ENCODE measurements at regions not wholly inside any gene's neighbourhood (a gene's known extent, or its start where the extent isn't known, plus 50 kb on each side); places are given as distances from the start of the nearest gene placed in this dataset.

GRCh38 chr3:194757647-194758061, 72.0 kb downstream of the FAM43A start:
- Mint-ChIP-seq H3K4me1 (no peaks in the 10 kb centered on the region), H3K4me3 (no peak overlapping the region), H3K36me3 (ENCODE audit: low read depth) (no peaks in the 10 kb centered on the region), H3K27ac (no peak overlapping the region), H3K27me3 (peaks cover 40% of the 10 kb centered on the region)
- DNase-seq (no peak), ATAC-seq (no peak)
- H3K9me3 ChIP-seq (ENCODE audit: control insufficient read depth, low read length, poor library complexity, severe bottlenecking), result no peaks in the 10 kb centered on the region

DNA sequence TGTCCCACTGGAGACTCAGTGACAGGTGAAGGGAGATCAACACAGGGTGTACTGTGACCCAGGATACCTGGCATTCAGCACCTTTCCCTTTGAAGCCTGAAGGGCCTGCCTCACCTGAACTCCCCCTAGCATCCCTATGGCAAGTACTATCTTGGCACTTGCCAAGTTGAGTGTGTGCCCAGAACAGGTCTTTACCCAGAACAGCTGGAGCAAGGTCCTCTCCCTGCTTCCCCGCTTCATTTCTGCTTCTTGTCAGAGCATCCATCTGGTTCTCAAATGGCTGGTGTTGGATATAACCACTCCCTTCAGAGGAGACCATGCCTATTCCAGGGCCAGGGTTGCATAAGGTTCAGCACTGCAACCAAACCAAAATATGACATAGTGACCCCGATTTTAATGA, 73.0 kb downstream of the FAM43A start:
- no peak for DNase-seq
- no peak overlapping the region for H3K27ac Mint-ChIP-seq
- peaks cover 45% of the 10 kb centered on the region for H3K27me3 Mint-ChIP-seq
- H3K4me1 Mint-ChIP-seq, result no peaks in the 10 kb centered on the region
- H3K4me3 Mint-ChIP-seq, result no peak overlapping the region
- H3K9me3 ChIP-seq (ENCODE audit: control insufficient read depth, low read length, poor library complexity, severe bottlenecking), result no peaks in the 10 kb centered on the region
- H3K36me3 Mint-ChIP-seq (ENCODE audit: low read depth), result no peaks in the 10 kb centered on the region
- no peak for ATAC-seq

GRCh38 chr3:194760494-194761137, 74.9 kb downstream of the FAM43A start:
- H3K4me3 Mint-ChIP-seq, result no peak overlapping the region
- peaks cover 51% of the 10 kb centered on the region for H3K27me3 Mint-ChIP-seq
- H3K27ac Mint-ChIP-seq, result no peak overlapping the region
- no peak for ATAC-seq
- no peaks in the 10 kb centered on the region for H3K9me3 ChIP-seq (ENCODE audit: control insufficient read depth, low read length, poor library complexity, severe bottlenecking)
- no peak for DNase-seq
- no peaks in the 10 kb centered on the region for H3K4me1 Mint-ChIP-seq
- H3K36me3 Mint-ChIP-seq (ENCODE audit: low read depth), result no peaks in the 10 kb centered on the region

- Mint-ChIP-seq H3K4me3 (no peak overlapping the region), H3K27me3 (peaks cover 51% of the 10 kb centered on the region), H3K4me1 (no peaks in the 10 kb centered on the region), H3K27ac (no peak overlapping the region), H3K36me3 (ENCODE audit: low read depth) (no peaks in the 10 kb centered on the region)
- DNase-seq (no peak), ATAC-seq (no peak)
- H3K9me3 ChIP-seq (ENCODE audit: control insufficient read depth, low read length, poor library complexity, severe bottlenecking), result no peaks in the 10 kb centered on the region
These were observed 75.7 kb downstream of the FAM43A start for GRCh38 chr3:194761384-194761783.

DNA sequence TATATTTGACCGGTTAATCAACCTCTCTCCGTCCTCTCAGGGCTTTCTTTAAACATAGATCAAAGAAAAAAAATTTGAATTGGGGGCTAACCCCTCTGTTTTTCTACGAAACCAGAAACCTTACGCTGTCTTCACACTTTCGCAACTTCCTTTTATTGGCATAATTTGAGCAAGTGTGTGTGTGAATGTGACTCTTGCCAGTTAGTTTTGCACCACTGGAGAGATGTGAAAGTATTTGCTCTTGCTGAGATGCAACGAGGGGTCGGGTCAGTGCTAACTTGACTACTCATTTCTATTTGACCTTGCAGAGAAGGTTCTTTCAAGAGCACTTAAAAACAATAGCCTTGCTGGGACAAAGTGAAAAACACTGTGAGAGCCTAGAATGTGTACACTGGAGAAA, 81.2 kb downstream of the FAM43A start:
- H3K27me3 Mint-ChIP-seq, result peaks cover 30% of the 10 kb centered on the region
- ATAC-seq, result no peak
- H3K4me3 Mint-ChIP-seq, result no peak overlapping the region
- no peak for DNase-seq
- no peaks in the 10 kb centered on the region for H3K9me3 ChIP-seq (ENCODE audit: control insufficient read depth, low read length, poor library complexity, severe bottlenecking)
- no peak overlapping the region for H3K27ac Mint-ChIP-seq
- H3K4me1 Mint-ChIP-seq, result peaks cover 13% of the 10 kb centered on the region
- no peaks in the 10 kb centered on the region for H3K36me3 Mint-ChIP-seq (ENCODE audit: low read depth)

GRCh38 chr3:194767446-194768207, 81.9 kb downstream of the FAM43A start:
- peak overlapping the region; percentile 95 for H3K27ac Mint-ChIP-seq

GRCh38 chr3:194768586-194768985, 82.9 kb downstream of the FAM43A start:
- no peak for ATAC-seq

More at GRCh38 chr3:194767446-194768207, 81.9 kb downstream of the FAM43A start:
- DNase-seq (no peak), ATAC-seq (no peak)
- H3K9me3 ChIP-seq (ENCODE audit: control insufficient read depth, low read length, poor library complexity, severe bottlenecking), result no peaks in the 10 kb centered on the region
- no peak overlapping the region for H3K4me3 Mint-ChIP-seq
- no peaks in the 10 kb centered on the region for H3K36me3 Mint-ChIP-seq (ENCODE audit: low read depth)
- peaks cover 32% of the 10 kb centered on the region for H3K27me3 Mint-ChIP-seq
- peaks cover 13% of the 10 kb centered on the region for H3K4me1 Mint-ChIP-seq

DNA sequence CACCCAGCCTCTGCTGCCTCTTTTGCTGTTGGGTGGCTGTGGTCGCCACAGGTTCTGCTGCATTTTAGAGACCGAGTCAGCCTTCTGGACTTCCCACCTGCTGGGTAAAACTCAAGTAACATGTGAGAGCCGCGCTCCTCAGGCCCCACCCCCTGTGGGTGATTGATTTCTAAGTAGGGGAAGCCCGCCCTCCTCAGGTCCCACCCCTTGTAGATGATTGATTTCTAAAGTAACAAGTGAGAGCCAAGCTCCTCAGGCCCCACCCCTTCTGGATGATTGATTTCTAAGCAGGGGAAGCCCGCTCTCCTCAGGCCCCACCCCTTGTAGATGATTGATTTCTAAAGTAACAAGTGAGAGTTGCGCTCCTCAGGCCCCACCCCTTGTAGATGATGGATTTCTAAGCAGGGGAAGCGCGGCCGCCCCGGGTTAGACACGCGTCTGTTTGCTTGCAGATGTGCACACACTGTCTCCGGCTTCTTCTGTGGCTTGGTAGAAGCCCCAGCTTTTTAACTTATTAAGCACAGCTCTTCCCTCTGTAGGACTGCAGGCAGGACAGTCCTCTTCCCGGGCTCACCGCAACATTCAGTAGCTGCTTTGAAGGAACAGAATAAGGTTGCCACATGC, 83.4 kb downstream of the FAM43A start:
- peaks cover 38% of the 10 kb centered on the region for H3K27me3 Mint-ChIP-seq
- peak overlapping the region; percentile 93 for H3K4me3 Mint-ChIP-seq
- no peaks in the 10 kb centered on the region for H3K36me3 Mint-ChIP-seq (ENCODE audit: low read depth)
- peak overlapping the region; percentile 95 for H3K27ac Mint-ChIP-seq
- no peaks in the 10 kb centered on the region for H3K9me3 ChIP-seq (ENCODE audit: control insufficient read depth, low read length, poor library complexity, severe bottlenecking)
- DNase-seq (peak; percentile 74 to 86 (median 78)), ATAC-seq (peak; percentile 97)
- H3K4me1 Mint-ChIP-seq, result peaks cover 17% of the 10 kb centered on the region

More at GRCh38 chr3:194768586-194768985, 82.9 kb downstream of the FAM43A start:
- no peaks in the 10 kb centered on the region for H3K9me3 ChIP-seq (ENCODE audit: control insufficient read depth, low read length, poor library complexity, severe bottlenecking)
- H3K27me3 Mint-ChIP-seq, result peaks cover 34% of the 10 kb centered on the region
- peak overlapping the region; percentile 93 for H3K4me3 Mint-ChIP-seq
- no peaks in the 10 kb centered on the region for H3K36me3 Mint-ChIP-seq (ENCODE audit: low read depth)
- peak overlapping the region; percentile 95 for H3K27ac Mint-ChIP-seq
- no peak for DNase-seq
- peaks cover 16% of the 10 kb centered on the region for H3K4me1 Mint-ChIP-seq

GRCh38 chr3:194772241-194773000, 86.7 kb downstream of the FAM43A start:
- no peak for ATAC-seq
- Mint-ChIP-seq H3K36me3 (ENCODE audit: low read depth) (no peaks in the 10 kb centered on the region), H3K4me3 (no peak overlapping the region)

DNA sequence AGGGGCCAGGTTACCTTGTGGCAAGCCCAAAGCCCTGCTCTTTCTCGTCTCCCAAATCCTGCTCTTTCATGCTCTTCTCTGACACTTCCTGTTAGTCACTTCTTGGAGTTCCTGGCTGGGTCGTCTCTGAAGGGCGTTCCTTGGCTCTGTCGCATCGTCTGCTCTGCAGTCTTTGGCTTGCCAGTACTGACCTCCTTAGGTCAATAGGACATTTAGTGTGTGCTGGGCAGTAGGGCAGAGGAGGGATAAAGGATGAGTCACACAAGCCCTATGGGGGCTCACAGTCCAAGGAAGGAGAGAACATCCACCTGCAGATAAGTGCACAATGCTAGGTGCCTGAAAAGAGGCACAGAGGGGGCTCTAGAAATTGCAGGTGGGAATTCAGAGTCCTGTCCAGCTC, 87.5 kb downstream of the FAM43A start:
- Mint-ChIP-seq H3K27me3 (peaks cover 52% of the 10 kb centered on the region), H3K27ac (peak overlapping the region; percentile 67), H3K36me3 (ENCODE audit: low read depth) (no peaks in the 10 kb centered on the region), H3K4me3 (no peak overlapping the region), H3K4me1 (peaks cover 16% of the 10 kb centered on the region)
- DNase-seq (no peak), ATAC-seq (no peak)
- H3K9me3 ChIP-seq (ENCODE audit: control insufficient read depth, low read length, poor library complexity, severe bottlenecking), result no peaks in the 10 kb centered on the region

More at GRCh38 chr3:194772241-194773000, 86.7 kb downstream of the FAM43A start:
- peaks cover 17% of the 10 kb centered on the region for H3K4me1 Mint-ChIP-seq
- H3K9me3 ChIP-seq (ENCODE audit: control insufficient read depth, low read length, poor library complexity, severe bottlenecking), result no peaks in the 10 kb centered on the region
- H3K27me3 Mint-ChIP-seq, result peaks cover 45% of the 10 kb centered on the region
- no peak overlapping the region for H3K27ac Mint-ChIP-seq
- DNase-seq, result no peak

GRCh38 chr3:194773771-194774455, 88.2 kb downstream of the FAM43A start:
- H3K4me1 Mint-ChIP-seq, result peaks cover 11% of the 10 kb centered on the region
- peak overlapping the region; percentile 67 for H3K27ac Mint-ChIP-seq
- H3K9me3 ChIP-seq (ENCODE audit: control insufficient read depth, low read length, poor library complexity, severe bottlenecking), result no peaks in the 10 kb centered on the region
- H3K36me3 Mint-ChIP-seq (ENCODE audit: low read depth), result no peaks in the 10 kb centered on the region
- DNase-seq, result no peak
- no peak for ATAC-seq
- peaks cover 59% of the 10 kb centered on the region for H3K27me3 Mint-ChIP-seq
- no peak overlapping the region for H3K4me3 Mint-ChIP-seq

DNA sequence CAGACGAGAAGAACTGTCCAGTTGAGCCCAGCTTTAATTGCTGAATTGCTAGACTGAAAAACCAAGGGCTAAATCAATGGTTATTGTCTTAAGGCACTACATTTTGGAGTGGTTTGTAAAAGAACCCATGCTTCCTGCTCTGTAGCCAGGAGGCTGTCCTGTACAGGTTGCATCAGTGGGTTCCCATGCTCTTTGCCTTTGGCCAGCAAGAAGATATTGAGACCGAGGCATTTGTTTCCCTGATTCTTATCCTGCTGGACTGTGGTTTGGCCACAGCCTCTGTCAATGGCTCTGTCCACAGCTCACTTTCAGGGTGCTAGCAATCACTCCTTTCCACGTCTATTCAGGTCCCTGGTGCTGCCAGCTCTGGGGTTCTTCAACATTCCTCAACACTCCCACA, 89.6 kb downstream of the FAM43A start:
- ATAC-seq (no peak), DNase-seq (no peak)
- no peaks in the 10 kb centered on the region for H3K36me3 Mint-ChIP-seq (ENCODE audit: low read depth)
- peaks cover 71% of the 10 kb centered on the region for H3K27me3 Mint-ChIP-seq
- no peak overlapping the region for H3K27ac Mint-ChIP-seq
- peaks cover 6% of the 10 kb centered on the region for H3K4me1 Mint-ChIP-seq
- no peaks in the 10 kb centered on the region for H3K9me3 ChIP-seq (ENCODE audit: control insufficient read depth, low read length, poor library complexity, severe bottlenecking)
- no peak overlapping the region for H3K4me3 Mint-ChIP-seq
